ENCODE measurements at regions not wholly inside any gene's neighbourhood (a gene's known extent, or its start where the extent isn't known, plus 50 kb on each side); places are given as distances from the start of the nearest gene placed in this dataset.

DNA sequence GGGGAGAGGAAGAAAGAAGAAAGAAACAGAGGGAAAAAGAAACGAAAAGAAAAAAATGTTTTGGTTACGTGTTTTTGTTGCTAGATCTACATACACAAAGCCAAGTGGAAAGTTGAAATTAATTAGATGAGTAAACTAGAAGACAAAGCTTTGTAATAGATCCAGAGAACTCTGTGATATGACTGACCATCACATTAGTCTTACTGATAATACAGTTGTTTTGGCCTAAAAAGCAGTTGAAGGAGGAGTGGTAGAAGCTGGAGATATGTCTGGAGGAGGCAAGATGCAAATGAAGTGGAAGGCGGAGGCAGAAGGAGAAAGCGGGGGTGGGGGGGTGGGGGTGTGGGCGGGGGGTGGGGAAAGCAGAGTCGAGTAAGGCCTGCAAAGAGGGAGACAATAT, 500.1 kb upstream of the ID4 start:
- DNase-seq (ENCODE audit: extremely low read depth in 1 of 4, low spot score in 3 of 4) (no peak), ATAC-seq (no peak), FAIRE-seq (no peak)
- no peak overlapping the region for H2AFZ ChIP-seq (ENCODE audit: low read depth, low read length)
- H3K4me3 ChIP-seq = no peak overlapping the region
- H3K9me3 ChIP-seq (replicated peaks; ENCODE audit: control insufficient read depth, insufficient read depth, low read depth, low read length) = no peaks in the 10 kb centered on the region; the same call in 1 of the 2 replicates
- CTCF ChIA-PET (ENCODE audit: low intra/inter-chr PET ratio) = no interaction called here
- no peaks in the 10 kb centered on the region for H3K79me2 ChIP-seq (ENCODE audit: control insufficient read depth, insufficient read depth, low read length)
- TF ChIP-seq LEF1 (IDR thresholded peaks at IDR 0.05) (no peak), RAD21 (CRISPR knock-in tag; conservative IDR thresholded peaks at IDR 0.05 in 1 of 2, IDR thresholded peaks at IDR 0.05 in 1 of 2) (no peak), ZNF24 (IDR thresholded peaks at IDR 0.05) (no peak), DDX20 (tag; IDR thresholded peaks at IDR 0.05; ENCODE audit: low read depth) (no peak)
- H3K4me2 ChIP-seq (ENCODE audit: insufficient read depth, low read length) = no peak overlapping the region
- in situ Hi-C loops (cut with MboI) = no loop called here
- no peaks in the 10 kb centered on the region for H3K36me3 ChIP-seq (ENCODE audit: control insufficient read depth, insufficient read depth, low read length)
- H3K27me3 ChIP-seq (ENCODE audit: control insufficient read depth in 2 of 2, insufficient read depth in 2 of 2, low read length in 2 of 2) = no peaks in the 10 kb centered on the region
- whole genome bisulfite sequencing (ENCODE audit: insufficient coverage, low coverage, missing lambda C conversion rate) = 4% methylated on average over 2 of the region's 6 CpGs
- BruUV-seq (replicated peaks) = no TSS peak
- H3K27ac ChIP-seq (ENCODE audit: extremely low read depth, low read depth, low read length) = no peak overlapping the region
- POLR2A ChIA-PET = no interaction called here
- no peak overlapping the region for H3K9ac ChIP-seq (ENCODE audit: insufficient read depth in 1 of 2, low read depth in 2 of 2, low read length in 2 of 2)
- intact Hi-C loops (cut with micrococcal nuclease) = no loop called here
- H3K9me1 ChIP-seq (ENCODE audit: control insufficient read depth, insufficient read depth, low read length) = no peaks in the 10 kb centered on the region
- H3K4me1 ChIP-seq (replicated peaks in 1 of 2; ENCODE audit: control insufficient read depth in 2 of 2, insufficient read depth in 2 of 2, low read length in 2 of 2) = no peaks in the 10 kb centered on the region
- no peaks in the 10 kb centered on the region for H4K20me1 ChIP-seq (replicated peaks; ENCODE audit: control insufficient read depth, insufficient read depth, low read length)

DNA sequence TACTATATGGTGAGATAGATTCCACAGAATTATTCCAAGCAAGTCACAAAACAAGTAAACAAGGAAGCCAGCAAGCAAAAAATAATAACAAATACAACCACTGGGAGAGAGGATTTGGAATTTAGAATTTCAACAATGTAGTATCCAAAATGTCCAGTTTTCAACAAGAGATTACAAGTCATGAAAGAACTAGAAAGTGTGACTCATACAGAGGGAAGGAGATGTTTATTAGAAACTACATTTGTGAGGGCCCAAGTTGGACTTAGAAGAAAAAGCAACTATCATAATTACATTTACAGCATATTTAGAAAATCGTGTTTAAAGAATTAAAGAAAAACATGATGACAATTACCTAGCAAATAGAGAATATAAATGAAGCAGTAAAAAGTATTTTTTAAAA, 494.6 kb upstream of the ID4 start:
- H3K4me1 ChIP-seq (replicated peaks in 1 of 2; ENCODE audit: control insufficient read depth in 2 of 2, insufficient read depth in 2 of 2, low read length in 2 of 2) = no peaks in the 10 kb centered on the region
- ATAC-seq = no peak
- intact Hi-C loops (cut with micrococcal nuclease) (no loop called here), in situ Hi-C loops (cut with MboI) (no loop called here)
- no peaks in the 10 kb centered on the region for H3K9me3 ChIP-seq (replicated peaks; ENCODE audit: control insufficient read depth, insufficient read depth, low read depth, low read length)
- H3K9ac ChIP-seq (ENCODE audit: insufficient read depth in 1 of 2, low read depth in 2 of 2, low read length in 2 of 2) = no peak overlapping the region
- H3K79me2 ChIP-seq (ENCODE audit: control insufficient read depth, insufficient read depth, low read length) = no peaks in the 10 kb centered on the region
- no peaks in the 10 kb centered on the region for H3K9me1 ChIP-seq (ENCODE audit: control insufficient read depth, insufficient read depth, low read length)
- ChIA-PET POLR2A (no interaction called here), CTCF (ENCODE audit: low intra/inter-chr PET ratio) (no interaction called here)
- H2AFZ ChIP-seq (ENCODE audit: low read depth, low read length) = no peak overlapping the region
- no peak overlapping the region for H3K4me3 ChIP-seq
- no peak for FAIRE-seq
- no peak overlapping the region for H3K27ac ChIP-seq (ENCODE audit: extremely low read depth, low read depth, low read length)
- BruUV-seq (replicated peaks) = no TSS peak
- H3K36me3 ChIP-seq (ENCODE audit: control insufficient read depth, insufficient read depth, low read length) = no peaks in the 10 kb centered on the region
- no peaks in the 10 kb centered on the region for H4K20me1 ChIP-seq (replicated peaks; ENCODE audit: control insufficient read depth, insufficient read depth, low read length)
- no peaks in the 10 kb centered on the region for H3K27me3 ChIP-seq (ENCODE audit: control insufficient read depth in 2 of 2, insufficient read depth in 2 of 2, low read length in 2 of 2)
- 0% methylated on average over 1 of the region's 1 CpG for WGBS (ENCODE audit: insufficient coverage, low coverage, missing lambda C conversion rate)
- no peak overlapping the region for H3K4me2 ChIP-seq (ENCODE audit: insufficient read depth, low read length)
- no peak for DNase-seq (ENCODE audit: extremely low read depth in 1 of 4, low spot score in 3 of 4)
- TF ChIP-seq SPI1 (IDR thresholded peaks at IDR 0.05; ENCODE audit: borderline replicate concordance, low read depth, low read length) (no peak), RFX1 (IDR thresholded peaks at IDR 0.05) (no peak), KDM2B (CRISPR knock-in tag; IDR thresholded peaks at IDR 0.05) (no peak), ZNF384 (IDR thresholded peaks at IDR 0.05; ENCODE audit: low read depth, low read length) (no peak), KLF10 (CRISPR knock-in tag; IDR thresholded peaks at IDR 0.05) (no peak), TRIM28 (IDR thresholded peaks at IDR 0.05) (no peak), CCNT2 (IDR thresholded peaks at IDR 0.05; ENCODE audit: borderline replicate concordance, extremely low read depth, insufficient read length, low read depth, low read length) (no peak), ZNF311 (CRISPR knock-in tag; IDR thresholded peaks at IDR 0.05) (no peak), GATAD2A (IDR thresholded peaks at IDR 0.05) (no peak)
- TF ChIP-seq, protein P1, sequence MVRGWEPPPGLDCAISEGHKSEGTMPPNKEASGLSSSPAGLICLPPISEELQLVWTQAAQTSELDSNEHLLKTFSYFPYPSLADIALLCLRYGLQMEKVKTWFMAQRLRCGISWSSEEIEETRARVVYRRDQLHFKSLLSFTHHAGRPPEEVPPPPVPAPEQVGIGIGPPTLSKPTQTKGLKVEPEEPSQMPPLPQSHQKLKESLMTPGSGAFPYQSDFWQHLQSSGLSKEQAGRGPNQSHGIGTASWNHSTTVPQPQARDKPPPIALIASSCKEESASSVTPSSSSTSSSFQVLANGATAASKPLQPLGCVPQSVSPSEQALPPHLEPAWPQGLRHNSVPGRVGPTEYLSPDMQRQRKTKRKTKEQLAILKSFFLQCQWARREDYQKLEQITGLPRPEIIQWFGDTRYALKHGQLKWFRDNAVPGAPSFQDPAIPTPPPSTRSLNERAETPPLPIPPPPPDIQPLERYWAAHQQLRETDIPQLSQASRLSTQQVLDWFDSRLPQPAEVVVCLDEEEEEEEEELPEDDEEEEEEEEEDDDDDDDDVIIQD (CRISPR knock-in tag; IDR thresholded peaks at IDR 0.05) = no peak
- TF ChIP-seq, protein P2, sequence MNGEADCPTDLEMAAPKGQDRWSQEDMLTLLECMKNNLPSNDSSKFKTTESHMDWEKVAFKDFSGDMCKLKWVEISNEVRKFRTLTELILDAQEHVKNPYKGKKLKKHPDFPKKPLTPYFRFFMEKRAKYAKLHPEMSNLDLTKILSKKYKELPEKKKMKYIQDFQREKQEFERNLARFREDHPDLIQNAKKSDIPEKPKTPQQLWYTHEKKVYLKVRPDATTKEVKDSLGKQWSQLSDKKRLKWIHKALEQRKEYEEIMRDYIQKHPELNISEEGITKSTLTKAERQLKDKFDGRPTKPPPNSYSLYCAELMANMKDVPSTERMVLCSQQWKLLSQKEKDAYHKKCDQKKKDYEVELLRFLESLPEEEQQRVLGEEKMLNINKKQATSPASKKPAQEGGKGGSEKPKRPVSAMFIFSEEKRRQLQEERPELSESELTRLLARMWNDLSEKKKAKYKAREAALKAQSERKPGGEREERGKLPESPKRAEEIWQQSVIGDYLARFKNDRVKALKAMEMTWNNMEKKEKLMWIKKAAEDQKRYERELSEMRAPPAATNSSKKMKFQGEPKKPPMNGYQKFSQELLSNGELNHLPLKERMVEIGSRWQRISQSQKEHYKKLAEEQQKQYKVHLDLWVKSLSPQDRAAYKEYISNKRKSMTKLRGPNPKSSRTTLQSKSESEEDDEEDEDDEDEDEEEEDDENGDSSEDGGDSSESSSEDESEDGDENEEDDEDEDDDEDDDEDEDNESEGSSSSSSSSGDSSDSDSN (IDR thresholded peaks at IDR 0.05; ENCODE audit: borderline replicate concordance in 1 of 2, low read depth in 2 of 2, low read length in 2 of 2) = no peak
